Testis (tissue), 2 donors: ENCODE measurements at regions not wholly inside any gene's neighbourhood (a gene's known extent, or its start where the extent isn't known, plus 50 kb on each side); places are given as distances from the start of the nearest gene placed in this dataset.

ENCODE experiments used
- CTCF ChIP-seq, 3 experiments: fragments of 450-650 bp in 2 of 3; fragments of 200-600 bp in 1 of 3; sonication (generic) in 1 of 3; IDR thresholded peaks; one replicate each; pipeline ENCODE4 v1.5.1; 2016 to 2019; ENCODE audit warnings: antibody characterized with exemption in 3 of 3, mild to moderate bottlenecking in 2 of 3, moderate library complexity in 1 of 3
- POLR2A ChIP-seq: fragments of 450-650 bp; IDR thresholded peaks from one replicate; pipeline ENCODE4 v1.6.1; 2017; ENCODE audit warnings: antibody characterized with exemption, mild to moderate bottlenecking, moderate library complexity

- TF ChIP-seq CTCF (IDR thresholded peaks at IDR 0.05) (no peak), POLR2A (no peak)
Measured at GRCh38 chr5:97914483-97914882, 731.4 kb upstream of the RIOK2 start.
